ENCODE measurements at regions not wholly inside any gene's neighbourhood (a gene's known extent, or its start where the extent isn't known, plus 50 kb on each side); places are given as distances from the start of the nearest gene placed in this dataset.

DNA sequence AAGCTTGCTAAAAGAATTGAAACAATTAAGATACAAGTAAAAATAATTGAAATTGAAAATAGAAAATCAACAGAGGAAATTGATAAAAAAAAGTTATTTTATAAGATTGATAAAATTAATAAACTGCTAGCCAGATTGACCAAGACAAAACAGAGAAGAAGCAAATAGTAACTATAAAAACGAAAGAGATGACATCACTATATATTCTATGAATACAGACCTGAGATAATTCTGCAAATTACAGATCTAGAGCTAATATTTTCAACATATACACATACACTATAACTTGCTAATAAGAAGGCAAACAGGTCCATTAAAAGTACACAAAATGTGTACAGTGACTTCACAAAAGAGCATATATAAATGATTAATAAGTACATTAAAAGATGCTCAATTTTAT is 90.1 kb upstream of the RNPC3 start:
- TF ChIP-seq, protein P1, sequence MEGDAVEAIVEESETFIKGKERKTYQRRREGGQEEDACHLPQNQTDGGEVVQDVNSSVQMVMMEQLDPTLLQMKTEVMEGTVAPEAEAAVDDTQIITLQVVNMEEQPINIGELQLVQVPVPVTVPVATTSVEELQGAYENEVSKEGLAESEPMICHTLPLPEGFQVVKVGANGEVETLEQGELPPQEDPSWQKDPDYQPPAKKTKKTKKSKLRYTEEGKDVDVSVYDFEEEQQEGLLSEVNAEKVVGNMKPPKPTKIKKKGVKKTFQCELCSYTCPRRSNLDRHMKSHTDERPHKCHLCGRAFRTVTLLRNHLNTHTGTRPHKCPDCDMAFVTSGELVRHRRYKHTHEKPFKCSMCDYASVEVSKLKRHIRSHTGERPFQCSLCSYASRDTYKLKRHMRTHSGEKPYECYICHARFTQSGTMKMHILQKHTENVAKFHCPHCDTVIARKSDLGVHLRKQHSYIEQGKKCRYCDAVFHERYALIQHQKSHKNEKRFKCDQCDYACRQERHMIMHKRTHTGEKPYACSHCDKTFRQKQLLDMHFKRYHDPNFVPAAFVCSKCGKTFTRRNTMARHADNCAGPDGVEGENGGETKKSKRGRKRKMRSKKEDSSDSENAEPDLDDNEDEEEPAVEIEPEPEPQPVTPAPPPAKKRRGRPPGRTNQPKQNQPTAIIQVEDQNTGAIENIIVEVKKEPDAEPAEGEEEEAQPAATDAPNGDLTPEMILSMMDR (IDR thresholded peaks at IDR 0.05) = no peak
- no peak overlapping the region for H3K27ac Mint-ChIP-seq
- H3K9me3 Mint-ChIP-seq = no peaks in the 10 kb centered on the region
- H3K27me3 Mint-ChIP-seq = peaks cover 5% of the 10 kb centered on the region
- POLR2A ChIA-PET = no interaction called here
- CTCF ChIA-PET = no interaction called here
- no peaks in the 10 kb centered on the region for H3K36me3 Mint-ChIP-seq (ENCODE audit: low read depth)
- DNase-seq (no peak), ATAC-seq (no peak)
- intact Hi-C loops (cut with micrococcal nuclease) = no loop called here
- H3K4me3 Mint-ChIP-seq = no peak overlapping the region
- H3K4me1 Mint-ChIP-seq (ENCODE audit: low read depth) = no peaks in the 10 kb centered on the region

DNA sequence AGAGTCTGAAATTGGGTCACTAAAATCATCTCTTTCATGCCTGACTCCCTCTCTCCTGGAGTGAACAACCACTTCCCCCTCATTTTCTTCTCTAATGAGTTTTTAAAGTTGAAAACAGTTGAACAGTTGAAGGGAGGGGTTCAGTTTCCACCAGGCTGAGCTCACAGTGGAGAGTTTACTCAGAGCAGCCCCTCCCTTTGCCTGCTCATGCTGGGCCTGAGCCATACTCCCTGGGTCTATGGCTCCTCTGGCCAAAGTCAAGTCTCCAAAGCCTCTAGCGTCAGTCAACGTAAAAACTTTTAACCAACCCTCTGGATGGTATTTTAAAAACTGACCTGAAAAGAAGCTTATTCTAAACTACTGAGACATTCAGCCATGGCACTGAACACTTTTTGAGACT is 100.8 kb upstream of the RNPC3 start:
- ATAC-seq = no peak
- Mint-ChIP-seq H3K36me3 (ENCODE audit: low read depth) (no peaks in the 10 kb centered on the region), H3K27ac (no peak overlapping the region), H3K4me1 (ENCODE audit: low read depth) (no peaks in the 10 kb centered on the region), H3K9me3 (no peaks in the 10 kb centered on the region), H3K27me3 (no peaks in the 10 kb centered on the region), H3K4me3 (no peak overlapping the region)
- no peak for DNase-seq
- ChIA-PET CTCF (no interaction called here), POLR2A (no interaction called here)
- TF ChIP-seq, protein P1 (IDR thresholded peaks at IDR 0.05) = no peak
- intact Hi-C loops (cut with micrococcal nuclease) = no loop called here

DNA sequence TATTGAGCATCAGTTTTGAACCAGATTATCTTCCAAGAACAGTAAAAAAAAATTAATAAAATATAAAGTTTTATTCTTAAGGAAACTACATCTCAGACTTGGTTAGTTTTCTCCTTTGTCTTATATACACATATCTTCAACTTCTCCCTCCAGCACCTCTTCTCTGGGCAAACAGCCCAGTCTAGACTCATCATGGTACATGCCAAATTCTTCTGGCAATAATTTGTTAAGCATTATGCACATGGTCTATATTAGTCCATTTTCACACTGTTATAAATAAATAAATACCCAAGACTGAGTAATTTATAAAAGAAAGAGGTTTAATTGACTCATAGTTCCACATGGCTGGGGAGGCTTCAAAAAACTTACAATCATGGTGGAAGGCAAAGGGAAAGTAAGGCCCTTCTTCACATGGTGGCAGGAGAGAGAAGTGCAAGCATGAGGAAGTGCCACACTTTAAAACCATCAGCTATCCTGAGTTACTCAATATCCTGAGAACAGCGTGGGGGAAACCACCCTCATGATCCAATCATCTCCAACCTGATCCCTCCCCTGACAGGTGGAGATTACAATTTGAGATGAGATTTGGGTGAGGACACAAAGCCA is 108.7 kb upstream of the RNPC3 start:
- H3K9me3 Mint-ChIP-seq = peaks cover 3% of the 10 kb centered on the region
- ChIA-PET CTCF (no interaction called here), POLR2A (no interaction called here)
- no peaks in the 10 kb centered on the region for H3K36me3 Mint-ChIP-seq (ENCODE audit: low read depth)
- ATAC-seq (no peak), DNase-seq (no peak)
- H3K27ac Mint-ChIP-seq = no peak overlapping the region
- TF ChIP-seq, protein P1 (IDR thresholded peaks at IDR 0.05) = no peak
- intact Hi-C loops (cut with micrococcal nuclease) = no loop called here
- no peaks in the 10 kb centered on the region for H3K27me3 Mint-ChIP-seq
- H3K4me1 Mint-ChIP-seq (ENCODE audit: low read depth) = no peaks in the 10 kb centered on the region
- H3K4me3 Mint-ChIP-seq = no peak overlapping the region

- H3K4me3 Mint-ChIP-seq = no peak overlapping the region
- ATAC-seq (no peak), DNase-seq (no peak)
- TF ChIP-seq, protein P1 (IDR thresholded peaks at IDR 0.05) = no peak
- H3K4me1 Mint-ChIP-seq (ENCODE audit: low read depth) = no peaks in the 10 kb centered on the region
- H3K27ac Mint-ChIP-seq = no peak overlapping the region
- H3K36me3 Mint-ChIP-seq (ENCODE audit: low read depth) = no peaks in the 10 kb centered on the region
- intact Hi-C loops (cut with micrococcal nuclease) = no loop called here
- peaks cover 7% of the 10 kb centered on the region for H3K9me3 Mint-ChIP-seq
- ChIA-PET CTCF (no interaction called here), POLR2A (no interaction called here)
- H3K27me3 Mint-ChIP-seq = no peaks in the 10 kb centered on the region
These were observed 137.6 kb upstream of the RNPC3 start for GRCh38 chr1:103387898-103388297.

GRCh38 chr1:103373991-103374390 is 151.5 kb upstream of the RNPC3 start:
- ChIA-PET POLR2A (no interaction called here), CTCF (no interaction called here)
- H3K27ac Mint-ChIP-seq = no peak overlapping the region
- ATAC-seq (no peak), DNase-seq (no peak)
- no peaks in the 10 kb centered on the region for H3K27me3 Mint-ChIP-seq
- no peaks in the 10 kb centered on the region for H3K4me1 Mint-ChIP-seq (ENCODE audit: low read depth)
- peaks cover 3% of the 10 kb centered on the region for H3K9me3 Mint-ChIP-seq
- no peaks in the 10 kb centered on the region for H3K36me3 Mint-ChIP-seq (ENCODE audit: low read depth)
- H3K4me3 Mint-ChIP-seq = no peak overlapping the region
- intact Hi-C loops (cut with micrococcal nuclease) = no loop called here
- TF ChIP-seq, protein P1 (IDR thresholded peaks at IDR 0.05) = no peak
